ENCODE measurements at regions not wholly inside any gene's neighbourhood (a gene's known extent, or its start where the extent isn't known, plus 50 kb on each side); places are given as distances from the start of the nearest gene placed in this dataset.

- TF ChIP-seq EZH2 (IDR thresholded peaks at IDR 0.05; ENCODE audit: low read depth, low read length, severe bottlenecking): no peak
- no peak for TF ChIP-seq CHD1 (IDR thresholded peaks at IDR 0.05; ENCODE audit: low read depth, low read length)
- TF ChIP-seq BRCA1 (IDR thresholded peaks at IDR 0.05; ENCODE audit: low read depth, low read length): no peak
- no peak for TF ChIP-seq EP300 (IDR thresholded peaks at IDR 0.05; ENCODE audit: borderline replicate concordance in 1 of 2, low read depth in 2 of 2, low read length in 2 of 2)
Measured at GRCh38 chr9:79885093-79885857, 313.5 kb downstream of the TLE4 start.
